H7 (cell line): ENCODE measurements at regions not wholly inside any gene's neighbourhood (a gene's known extent, or its start where the extent isn't known, plus 50 kb on each side); places are given as distances from the start of the nearest gene placed in this dataset.

ENCODE experiments used
- DNase-seq: peaks from one replicate; pipeline ENCODE4 v3.0.0; 2012
- H3K27me3 ChIP-seq: 2 replicates; pipeline ENCODE4 v1.6.0; 2011; ENCODE audit warnings: mild to moderate bottlenecking, low read length; ENCODE audit not compliant: control insufficient read depth, insufficient read depth
- H3K36me3 ChIP-seq: replicated peaks from 2 replicates; pipeline ENCODE4 v1.5.1; 2011; ENCODE audit warnings: low read length; ENCODE audit not compliant: control insufficient read depth, insufficient read depth
- H3K4me3 ChIP-seq: 2 replicates; pipeline ENCODE4 v1.5.1; 2011; ENCODE audit warnings: low read depth, mild to moderate bottlenecking, control low read depth, low read length, moderate library complexity; ENCODE audit not compliant: insufficient read depth

GRCh38 chr11:95444309-95445241, 213.6 kb upstream of the SESN3 start:
- H3K36me3 ChIP-seq: no peaks in the 10 kb centered on the region
- no peaks in the 10 kb centered on the region for H3K27me3 ChIP-seq
- no peak for DNase-seq
- H3K4me3 ChIP-seq: no peak overlapping the region

GRCh38 chr11:95443386-95443785, 212.4 kb upstream of the SESN3 start:
- no peaks in the 10 kb centered on the region for H3K36me3 ChIP-seq
- H3K27me3 ChIP-seq: no peaks in the 10 kb centered on the region
- no peak overlapping the region for H3K4me3 ChIP-seq
- no peak for DNase-seq

DNA sequence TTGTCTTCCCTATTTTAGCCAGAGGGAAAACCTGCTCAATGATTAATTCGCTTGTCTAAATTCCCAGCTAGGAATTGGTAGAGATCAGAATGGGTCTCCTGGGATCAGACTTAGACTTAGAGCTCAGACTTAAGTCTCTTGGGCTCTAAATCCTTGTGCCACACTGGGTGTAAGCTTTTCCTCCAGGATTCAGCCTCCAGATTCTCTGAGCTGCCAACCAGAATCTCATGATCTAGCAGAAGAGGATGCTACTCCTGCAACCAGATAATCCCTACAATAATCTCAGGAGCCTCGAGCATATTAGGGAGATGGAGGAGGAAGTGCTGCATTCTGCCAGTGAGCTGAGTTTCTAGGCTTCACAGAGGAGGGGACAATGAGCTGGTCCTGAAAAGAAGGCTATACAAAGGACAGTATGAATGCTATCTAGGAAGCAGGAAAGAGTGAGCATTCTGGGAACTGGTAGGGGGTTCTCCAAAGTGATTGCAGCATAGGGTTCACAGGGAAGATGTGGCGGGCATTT, 211.6 kb upstream of the SESN3 start:
- DNase-seq: no peak
- Histone ChIP-seq H3K27me3 (no peaks in the 10 kb centered on the region), H3K4me3 (no peak overlapping the region), H3K36me3 (no peaks in the 10 kb centered on the region)

GRCh38 chr11:95435628-95436353, 204.8 kb upstream of the SESN3 start:
- Histone ChIP-seq H3K27me3 (no peaks in the 10 kb centered on the region), H3K4me3 (no peak overlapping the region), H3K36me3 (no peaks in the 10 kb centered on the region)
- DNase-seq: no peak

GRCh38 chr11:95435192-95435591, 204.2 kb upstream of the SESN3 start:
- Histone ChIP-seq H3K36me3 (no peaks in the 10 kb centered on the region), H3K27me3 (no peaks in the 10 kb centered on the region), H3K4me3 (no peak overlapping the region)
- no peak for DNase-seq

- H3K27me3 ChIP-seq: no peaks in the 10 kb centered on the region
- H3K4me3 ChIP-seq: no peak overlapping the region
- H3K36me3 ChIP-seq: no peaks in the 10 kb centered on the region
- no peak for DNase-seq
Observed at GRCh38 chr11:95434489-95435057, 203.6 kb upstream of the SESN3 start.

- Histone ChIP-seq H3K36me3 (no peaks in the 10 kb centered on the region), H3K27me3 (no peaks in the 10 kb centered on the region), H3K4me3 (no peak overlapping the region)
- DNase-seq: no peak
Observed at GRCh38 chr11:95434009-95434408, 203.0 kb upstream of the SESN3 start.

GRCh38 chr11:95432714-95433503, 201.9 kb upstream of the SESN3 start:
- DNase-seq: no peak
- H3K27me3 ChIP-seq: no peaks in the 10 kb centered on the region
- no peak overlapping the region for H3K4me3 ChIP-seq
- H3K36me3 ChIP-seq: no peaks in the 10 kb centered on the region

- Histone ChIP-seq H3K27me3 (no peaks in the 10 kb centered on the region), H3K4me3 (no peak overlapping the region), H3K36me3 (no peaks in the 10 kb centered on the region)
- DNase-seq: no peak
Observed at GRCh38 chr11:95429376-95429907, 198.4 kb upstream of the SESN3 start.

- Histone ChIP-seq H3K4me3 (no peak overlapping the region), H3K27me3 (no peaks in the 10 kb centered on the region), H3K36me3 (no peaks in the 10 kb centered on the region)
- no peak for DNase-seq
Observed at GRCh38 chr11:95426823-95427462, 195.9 kb upstream of the SESN3 start.

- Histone ChIP-seq H3K4me3 (no peak overlapping the region), H3K27me3 (no peaks in the 10 kb centered on the region), H3K36me3 (no peaks in the 10 kb centered on the region)
- no peak for DNase-seq
Observed at GRCh38 chr11:95419915-95420314, 188.9 kb upstream of the SESN3 start.

DNA sequence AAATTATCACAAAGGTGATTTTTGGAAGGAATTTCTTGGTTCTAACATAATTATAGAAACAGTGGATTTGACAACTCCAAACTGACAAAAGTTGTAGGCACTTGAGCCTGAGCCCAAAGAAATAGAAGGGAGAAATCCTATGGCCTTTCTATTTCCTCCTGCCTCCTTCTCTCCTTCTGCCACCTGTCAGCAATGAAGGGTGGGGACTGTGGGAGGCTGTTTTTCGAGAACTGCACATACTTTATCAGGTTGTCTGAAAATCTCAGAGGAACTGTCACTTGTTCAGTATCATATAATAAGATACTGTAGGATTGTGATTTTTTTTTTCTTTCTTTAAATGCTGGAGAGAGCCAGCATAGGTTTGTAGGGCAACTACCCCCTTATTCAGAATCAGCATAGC, 187.9 kb upstream of the SESN3 start:
- no peak for DNase-seq
- Histone ChIP-seq H3K36me3 (no peaks in the 10 kb centered on the region), H3K4me3 (no peak overlapping the region), H3K27me3 (no peaks in the 10 kb centered on the region)

DNA sequence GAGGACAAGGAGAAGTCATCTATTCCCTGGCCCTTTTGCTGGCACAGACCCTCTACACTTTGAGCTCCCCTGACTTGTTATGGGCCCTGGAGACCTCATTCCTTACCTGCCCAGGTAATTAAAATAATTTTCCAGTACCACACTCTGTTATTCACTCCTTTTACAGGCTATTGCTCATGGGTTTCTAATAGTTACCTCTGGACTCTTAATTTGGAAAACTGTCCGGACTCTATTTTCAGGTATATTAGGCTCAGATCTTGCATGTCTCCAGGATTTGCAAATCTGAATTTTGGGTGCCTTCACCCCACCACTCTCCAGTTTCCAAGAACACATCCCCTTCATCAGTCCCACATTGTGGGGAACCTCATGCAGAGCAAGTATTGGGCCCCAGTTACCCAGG, 186.8 kb upstream of the SESN3 start:
- Histone ChIP-seq H3K4me3 (no peak overlapping the region), H3K27me3 (no peaks in the 10 kb centered on the region), H3K36me3 (no peaks in the 10 kb centered on the region)
- DNase-seq: no peak
